ENCODE measurements at regions not wholly inside any gene's neighbourhood (a gene's known extent, or its start where the extent isn't known, plus 50 kb on each side); places are given as distances from the start of the nearest gene placed in this dataset.

DNA sequence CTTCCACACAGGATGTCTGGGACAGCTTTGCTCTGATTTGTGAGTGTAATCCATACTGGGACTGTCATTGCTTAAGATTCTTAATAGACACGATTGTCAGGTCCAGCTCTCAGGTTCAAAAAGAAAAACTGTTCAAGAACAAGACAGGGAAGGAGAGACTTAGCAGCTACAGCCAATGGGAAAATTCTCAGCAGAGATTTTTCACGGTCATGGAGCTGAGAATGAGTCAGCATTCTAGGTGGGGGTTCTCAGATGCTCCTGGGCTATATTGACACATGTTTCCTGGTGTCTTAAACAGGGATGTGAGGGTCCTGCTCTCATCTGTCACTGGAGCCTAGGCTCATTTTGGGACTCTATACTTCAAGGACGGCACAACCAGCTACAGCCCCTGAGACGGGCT is 318.3 kb downstream of the RRAGC start:
- H4K20me1 ChIP-seq, result no peaks in the 10 kb centered on the region
- no peaks in the 10 kb centered on the region for H3K27me3 ChIP-seq
- H3K4me3 ChIP-seq, result no peak overlapping the region
- no peaks in the 10 kb centered on the region for H3K36me3 ChIP-seq
- no peak for TF ChIP-seq Cebpa-rat (IDR thresholded peaks at IDR 0.05)
- no peak overlapping the region for H3K27ac ChIP-seq
- no peak overlapping the region for H3K9ac ChIP-seq
- H3K4me2 ChIP-seq, result no peak overlapping the region
- no peaks in the 10 kb centered on the region for H3K9me3 ChIP-seq
- H3K4me1 ChIP-seq, result no peaks in the 10 kb centered on the region

GRCh38 chr1:38539931-38540330 is 319.6 kb downstream of the RRAGC start:
- H4K20me1 ChIP-seq, result no peaks in the 10 kb centered on the region
- no peaks in the 10 kb centered on the region for H3K9me3 ChIP-seq
- H3K4me3 ChIP-seq, result no peak overlapping the region
- no peak overlapping the region for H3K27ac ChIP-seq
- no peak overlapping the region for H3K9ac ChIP-seq
- H3K36me3 ChIP-seq, result no peaks in the 10 kb centered on the region
- H3K4me1 ChIP-seq, result no peaks in the 10 kb centered on the region
- no peaks in the 10 kb centered on the region for H3K27me3 ChIP-seq
- no peak for TF ChIP-seq Cebpa-rat (IDR thresholded peaks at IDR 0.05)
- H3K4me2 ChIP-seq, result no peak overlapping the region

- Histone ChIP-seq H3K27me3 (no peaks in the 10 kb centered on the region), H3K4me1 (no peaks in the 10 kb centered on the region), H3K4me3 (no peak overlapping the region), H3K9me3 (no peaks in the 10 kb centered on the region), H3K36me3 (no peaks in the 10 kb centered on the region), H3K4me2 (no peak overlapping the region), H3K27ac (no peak overlapping the region), H4K20me1 (no peaks in the 10 kb centered on the region), H3K9ac (no peak overlapping the region)
- no peak for TF ChIP-seq Cebpa-rat (IDR thresholded peaks at IDR 0.05)
Observed at GRCh38 chr1:38538834-38539233, 320.7 kb downstream of the RRAGC start.

GRCh38 chr1:38536089-38536488 is 323.5 kb downstream of the RRAGC start:
- no peak for TF ChIP-seq Cebpa-rat (IDR thresholded peaks at IDR 0.05)
- H3K36me3 ChIP-seq, result no peaks in the 10 kb centered on the region
- no peak overlapping the region for H3K27ac ChIP-seq
- no peaks in the 10 kb centered on the region for H4K20me1 ChIP-seq
- no peak overlapping the region for H3K9ac ChIP-seq
- no peaks in the 10 kb centered on the region for H3K27me3 ChIP-seq
- no peaks in the 10 kb centered on the region for H3K4me1 ChIP-seq
- H3K4me2 ChIP-seq, result no peak overlapping the region
- no peak overlapping the region for H3K4me3 ChIP-seq
- H3K9me3 ChIP-seq, result no peaks in the 10 kb centered on the region

- H4K20me1 ChIP-seq, result no peaks in the 10 kb centered on the region
- H3K36me3 ChIP-seq, result no peaks in the 10 kb centered on the region
- H3K4me3 ChIP-seq, result no peak overlapping the region
- no peak overlapping the region for H3K27ac ChIP-seq
- no peaks in the 10 kb centered on the region for H3K27me3 ChIP-seq
- H3K9ac ChIP-seq, result no peak overlapping the region
- no peaks in the 10 kb centered on the region for H3K9me3 ChIP-seq
- H3K4me2 ChIP-seq, result no peak overlapping the region
- H3K4me1 ChIP-seq, result no peaks in the 10 kb centered on the region
- TF ChIP-seq Cebpa-rat (IDR thresholded peaks at IDR 0.05), result no peak
Observed at GRCh38 chr1:38534473-38534823, 325.1 kb downstream of the RRAGC start.

DNA sequence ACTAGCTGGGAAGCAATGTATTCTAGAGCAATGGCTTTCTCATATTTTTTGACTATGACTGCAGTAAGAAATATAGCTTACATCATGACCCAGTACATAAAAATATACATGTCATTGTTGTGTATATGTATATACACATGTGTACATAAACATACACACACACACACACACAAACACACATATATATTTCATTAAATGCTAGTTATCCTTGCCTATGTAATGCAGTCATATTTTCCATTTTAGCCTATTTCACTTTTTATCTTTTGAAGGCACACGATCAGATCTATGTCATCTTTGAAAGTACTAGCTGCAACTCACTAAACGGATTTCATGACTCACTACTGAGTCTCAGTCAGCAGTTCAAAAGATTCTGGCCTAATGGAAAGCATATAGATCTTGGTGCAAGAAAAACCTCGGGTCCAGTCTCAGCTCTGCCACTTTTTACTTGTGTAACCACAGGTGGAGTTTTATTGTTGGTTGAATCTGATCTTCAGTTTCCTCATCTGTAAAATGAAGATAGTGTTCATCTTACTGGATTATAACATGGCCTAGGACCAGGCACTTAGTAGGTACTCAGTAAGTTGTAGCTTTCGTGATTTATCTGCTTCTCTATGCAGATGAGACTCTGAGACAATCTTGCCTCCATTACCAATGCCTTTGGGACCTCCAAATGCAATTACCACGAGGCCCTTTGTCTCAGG is 325.6 kb downstream of the RRAGC start:
- Histone ChIP-seq H4K20me1 (no peaks in the 10 kb centered on the region), H3K9ac (no peak overlapping the region), H3K4me1 (no peaks in the 10 kb centered on the region), H3K4me2 (no peak overlapping the region), H3K4me3 (no peak overlapping the region), H3K27ac (no peak overlapping the region), H3K27me3 (no peaks in the 10 kb centered on the region), H3K9me3 (no peaks in the 10 kb centered on the region), H3K36me3 (no peaks in the 10 kb centered on the region)
- TF ChIP-seq Cebpa-rat (IDR thresholded peaks at IDR 0.05), result no peak

GRCh38 chr1:38530957-38531356 is 328.6 kb downstream of the RRAGC start:
- Histone ChIP-seq H3K36me3 (no peaks in the 10 kb centered on the region), H4K20me1 (no peaks in the 10 kb centered on the region), H3K4me2 (no peak overlapping the region), H3K27ac (no peak overlapping the region), H3K27me3 (no peaks in the 10 kb centered on the region), H3K9ac (no peak overlapping the region), H3K4me3 (no peak overlapping the region), H3K9me3 (no peaks in the 10 kb centered on the region), H3K4me1 (peaks cover 9% of the 10 kb centered on the region)
- no peak for TF ChIP-seq Cebpa-rat (IDR thresholded peaks at IDR 0.05)

GRCh38 chr1:38529946-38530345 is 329.6 kb downstream of the RRAGC start:
- Histone ChIP-seq H3K4me1 (peaks cover 9% of the 10 kb centered on the region), H3K9me3 (no peaks in the 10 kb centered on the region), H3K4me2 (no peak overlapping the region), H3K9ac (no peak overlapping the region), H3K27ac (no peak overlapping the region), H4K20me1 (no peaks in the 10 kb centered on the region), H3K4me3 (no peak overlapping the region), H3K36me3 (no peaks in the 10 kb centered on the region), H3K27me3 (no peaks in the 10 kb centered on the region)
- TF ChIP-seq Cebpa-rat (IDR thresholded peaks at IDR 0.05), result no peak

DNA sequence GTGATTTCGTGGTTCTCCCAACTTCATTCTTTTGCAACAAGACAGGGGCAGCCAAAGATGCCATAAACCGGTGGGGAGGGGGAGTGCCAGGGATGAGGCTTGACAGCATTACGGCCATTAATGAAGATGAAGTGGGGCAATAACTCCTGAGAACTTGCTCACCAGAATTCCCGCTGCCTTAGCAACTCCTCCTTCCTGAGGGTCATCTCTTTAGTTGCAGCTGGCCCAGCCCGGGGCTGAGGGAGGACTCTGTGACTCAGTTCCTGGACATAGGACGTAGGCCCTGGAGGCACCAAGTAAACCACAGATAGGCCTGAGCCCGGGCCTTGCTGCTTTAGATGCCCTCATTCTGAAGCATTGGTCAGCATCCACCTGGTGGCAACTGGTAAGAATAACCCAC is 330.2 kb downstream of the RRAGC start:
- no peak overlapping the region for H3K9ac ChIP-seq
- H3K4me2 ChIP-seq, result no peak overlapping the region
- no peaks in the 10 kb centered on the region for H4K20me1 ChIP-seq
- no peaks in the 10 kb centered on the region for H3K27me3 ChIP-seq
- TF ChIP-seq Cebpa-rat (IDR thresholded peaks at IDR 0.05), result no peak
- H3K27ac ChIP-seq, result no peak overlapping the region
- no peaks in the 10 kb centered on the region for H3K9me3 ChIP-seq
- no peak overlapping the region for H3K4me3 ChIP-seq
- H3K36me3 ChIP-seq, result no peaks in the 10 kb centered on the region
- H3K4me1 ChIP-seq, result peaks cover 9% of the 10 kb centered on the region

DNA sequence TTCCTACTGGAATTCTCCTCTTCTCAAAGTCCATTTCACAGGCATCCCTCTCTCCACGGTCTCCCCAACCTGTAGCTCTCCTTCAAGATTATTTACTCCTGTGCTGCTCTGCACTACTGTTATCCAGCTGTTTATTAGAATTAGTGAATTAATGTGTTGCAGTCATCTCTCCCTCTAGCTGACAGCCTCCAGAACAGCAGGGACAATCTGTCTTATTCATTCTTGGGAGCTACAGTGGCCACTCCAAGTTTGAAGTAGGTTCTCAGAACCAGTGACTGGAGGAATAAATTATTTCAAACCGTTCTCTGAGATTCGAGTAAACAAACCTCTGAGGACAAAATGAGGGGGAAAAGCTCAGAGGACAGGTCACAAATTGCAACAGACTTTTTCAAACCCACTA is 330.9 kb downstream of the RRAGC start:
- no peak overlapping the region for H3K27ac ChIP-seq
- H4K20me1 ChIP-seq, result no peaks in the 10 kb centered on the region
- H3K36me3 ChIP-seq, result no peaks in the 10 kb centered on the region
- H3K4me2 ChIP-seq, result no peak overlapping the region
- H3K27me3 ChIP-seq, result no peaks in the 10 kb centered on the region
- no peak for TF ChIP-seq Cebpa-rat (IDR thresholded peaks at IDR 0.05)
- no peak overlapping the region for H3K4me3 ChIP-seq
- H3K4me1 ChIP-seq, result peaks cover 9% of the 10 kb centered on the region
- no peaks in the 10 kb centered on the region for H3K9me3 ChIP-seq
- no peak overlapping the region for H3K9ac ChIP-seq

All from BLaER1 (cell line).